Heart left ventricle (tissue), 16 donors: ENCODE measurements at regions not wholly inside any gene's neighbourhood (a gene's known extent, or its start where the extent isn't known, plus 50 kb on each side); places are given as distances from the start of the nearest gene placed in this dataset.

Experiments used
- ATAC-seq, 4 donors: fragments of 200-7000 bp; cut with Tn5 transposase; one replicate each; pipeline ENCODE4 v1.9.1; 2020 to 2022; ENCODE audit warnings: moderate library complexity in 4 of 4, mild to moderate bottlenecking in 3 of 4, moderate number of reproducible peaks in 1 of 4
- DNase-seq, 5 donors: peaks; one replicate each; pipeline ENCODE4 v3.0.0-alpha.2; 2020
- H3K27ac ChIP-seq, 12 donors: fragments of 200-600 bp; sonication (generic) in 4 of 12; one replicate each; pipeline versions ENCODE4 v1.5.0 to v1.8.0; 2016 to 2022; ENCODE audit warnings: mild to moderate bottlenecking in 2 of 12
- H3K27me3 ChIP-seq, 9 donors: fragments of 200-600 bp; sonication (generic) in 2 of 9; one replicate each; pipeline versions ENCODE4 v1.5.1 to v1.8.0; 2016 to 2022; ENCODE audit warnings: mild to moderate bottlenecking in 3 of 9
- H3K36me3 ChIP-seq, 9 donors: fragments of 200-600 bp; sonication (generic) in 2 of 9; one replicate each; pipeline versions ENCODE4 v1.5.0 to v1.8.0; 2018 to 2022; ENCODE audit warnings: mild to moderate bottlenecking in 2 of 9
- H3K4me1 ChIP-seq, 12 donors: fragments of 200-600 bp; sonication (generic) in 4 of 12; one replicate each; pipeline versions ENCODE4 v1.5.0 to v1.8.0; 2016 to 2022; ENCODE audit warnings: mild to moderate bottlenecking in 3 of 12
- H3K4me3 ChIP-seq, 12 donors: fragments of 200-600 bp; sonication (generic) in 4 of 12; one replicate each; pipeline versions ENCODE4 v1.5.0 to v1.8.0; 2017 to 2022; ENCODE audit warnings: mild to moderate bottlenecking in 9 of 12, moderate library complexity in 4 of 12
- H3K9me3 ChIP-seq, 12 donors: fragments of 200-600 bp; sonication (generic) in 4 of 12; one replicate each; pipeline versions ENCODE4 v1.5.0 to v1.8.0; 2016 to 2022; ENCODE audit warnings: mild to moderate bottlenecking in 1 of 12
- POLR2A ChIP-seq, 2 donors: fragments of 450-650 bp; IDR thresholded peaks; one replicate each; pipeline ENCODE4 v1.6.1; 2017; ENCODE audit warnings: antibody characterized with exemption in 2 of 2, mild to moderate bottlenecking in 2 of 2, moderate library complexity in 2 of 2
- WGBS, 4 donors: extraction: QIAGEN DNeasy Blood & Tissue Kit in 2 of 4; methylation state at CpG; one replicate each; pipeline versions ENCODE4 v1.1.5 to v1.1.7; 2013 to 2018; 5-methylcytosine and 5-hydroxymethylcytosine counted together
- intact Hi-C, 10 donors: fragments of 100-400 bp; cut with DNase I; formaldehyde crosslinking; loops; one replicate each; pipeline versions ENCODE4 v1.11.1 to v1.14.2; 2022
- TF ChIP-seq, protein P1 (sequence below), 12 donors: fragments of 200-600 bp; sonication (generic) in 4 of 12; IDR thresholded peaks; one replicate each; pipeline versions ENCODE4 v1.5.0 to v1.8.0; 2018 to 2022; ENCODE audit warnings: antibody characterized with exemption in 12 of 12, mild to moderate bottlenecking in 5 of 12
- donor health status: ischemic (EF 13 %, LVEDD 7.1; RV severe dilation, severe dysfunction).
- donor health status: healthy with polysubstance abuse.
- donor health status: DM: no; HTN: yes; CAD: no.
- donor health status: DM: no; HTN: no; CAD: no.
- donor health status: ischemic (EF 25% LVEDD 6.9; RV normal size, moderate dysfunction).
- donor health status: ischemic (EF 25% LVEDD 5.7; RV mildly dilated, moderate dysfunction).
- donor health status: healthy.
- donor health status: DM: yes; HTN: yes; CAD: no.
- donor health status: ischemic (EF 35%, LVEDD 5.7; RV mildly dilated, moderate dysfunction).
- donor health status: nonischemic (EF 11% LVEDD 7.7; RV severe dilation, severe dysfunction).
- donor health status: DM: yes; HTN: yes; CAD: no.
- donor health status: PGD.
- donor health status: ischemic (EF 29% LVEDD 5.4; RV normal size, mild dysfunction).
- donor health status: nonischemic (EF 23%, LVEDD 6.1; RV moderate dilation, normal function).

- intact Hi-C loops, result no loop called here
- Histone ChIP-seq H3K4me3 (no peak overlapping the region), H3K4me1 (peaks cover 0 to 5% (median 0%) of the 10 kb centered on the region in 12 donors), H3K27me3 (no peaks in the 10 kb centered on the region), H3K36me3 (no peaks in the 10 kb centered on the region), H3K27ac (no peak overlapping the region), H3K9me3 (peaks cover 0 to 3% (median 0%) of the 10 kb centered on the region in 12 donors)
- WGBS, 4 donors, result 70 to 72% (median 71%) methylated on average over 3 of the region's 3 CpGs
- DNase-seq (no peak), ATAC-seq (no peak)
- TF ChIP-seq, protein P1, sequence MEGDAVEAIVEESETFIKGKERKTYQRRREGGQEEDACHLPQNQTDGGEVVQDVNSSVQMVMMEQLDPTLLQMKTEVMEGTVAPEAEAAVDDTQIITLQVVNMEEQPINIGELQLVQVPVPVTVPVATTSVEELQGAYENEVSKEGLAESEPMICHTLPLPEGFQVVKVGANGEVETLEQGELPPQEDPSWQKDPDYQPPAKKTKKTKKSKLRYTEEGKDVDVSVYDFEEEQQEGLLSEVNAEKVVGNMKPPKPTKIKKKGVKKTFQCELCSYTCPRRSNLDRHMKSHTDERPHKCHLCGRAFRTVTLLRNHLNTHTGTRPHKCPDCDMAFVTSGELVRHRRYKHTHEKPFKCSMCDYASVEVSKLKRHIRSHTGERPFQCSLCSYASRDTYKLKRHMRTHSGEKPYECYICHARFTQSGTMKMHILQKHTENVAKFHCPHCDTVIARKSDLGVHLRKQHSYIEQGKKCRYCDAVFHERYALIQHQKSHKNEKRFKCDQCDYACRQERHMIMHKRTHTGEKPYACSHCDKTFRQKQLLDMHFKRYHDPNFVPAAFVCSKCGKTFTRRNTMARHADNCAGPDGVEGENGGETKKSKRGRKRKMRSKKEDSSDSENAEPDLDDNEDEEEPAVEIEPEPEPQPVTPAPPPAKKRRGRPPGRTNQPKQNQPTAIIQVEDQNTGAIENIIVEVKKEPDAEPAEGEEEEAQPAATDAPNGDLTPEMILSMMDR (IDR thresholded peaks at IDR 0.05), result no peak
- TF ChIP-seq POLR2A (IDR thresholded peaks at IDR 0.05), result no peak
These were observed 290.9 kb upstream of the NR5A2 start for GRCh38 chr1:199736646-199737045.

GRCh38 chr1:199741586-199741985, 285.9 kb upstream of the NR5A2 start:
- ATAC-seq, result no peak
- WGBS, 4 donors, result 70 to 79% (median 76%) methylated on average over 7 of the region's 7 CpGs
- H3K4me1 ChIP-seq, result no peaks in the 10 kb centered on the region
- no peak for TF ChIP-seq POLR2A (IDR thresholded peaks at IDR 0.05)
- TF ChIP-seq, protein P1 (IDR thresholded peaks at IDR 0.05), result no peak
- no peaks in the 10 kb centered on the region for H3K36me3 ChIP-seq
- intact Hi-C loops, result no loop called here
- H3K9me3 ChIP-seq, result no peaks in the 10 kb centered on the region
- H3K27me3 ChIP-seq, result peaks cover 0 to 5% (median 0%) of the 10 kb centered on the region in 9 donors
- DNase-seq, result no peak
- H3K4me3 ChIP-seq, result no peak overlapping the region
- H3K27ac ChIP-seq, result no peak overlapping the region

DNA sequence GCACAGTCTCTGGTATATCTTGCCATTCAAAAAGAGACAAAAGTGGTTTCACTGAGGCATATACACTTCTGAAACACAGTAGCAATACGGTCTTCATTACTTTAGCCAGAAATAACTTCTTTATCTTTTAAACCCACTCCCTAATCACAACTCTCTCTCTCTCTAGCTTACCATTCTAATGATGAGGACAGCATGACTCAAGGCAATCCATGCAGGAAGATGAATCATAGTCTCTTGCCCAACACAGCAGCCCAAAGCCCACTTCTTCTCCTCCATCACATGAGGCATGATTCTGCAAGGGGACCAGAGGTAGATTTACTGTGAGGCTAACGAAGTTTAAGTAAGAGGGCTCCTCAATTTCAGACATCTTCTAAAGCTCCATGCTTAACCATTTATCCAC, 285.0 kb upstream of the NR5A2 start:
- ATAC-seq, result no peak
- no peak for TF ChIP-seq POLR2A (IDR thresholded peaks at IDR 0.05)
- TF ChIP-seq, protein P1 (IDR thresholded peaks at IDR 0.05), result no peak
- Histone ChIP-seq H3K27ac (no peak overlapping the region), H3K27me3 (peaks cover 0 to 11% (median 0%) of the 10 kb centered on the region in 9 donors), H3K4me3 (no peak overlapping the region), H3K36me3 (no peaks in the 10 kb centered on the region), H3K4me1 (no peaks in the 10 kb centered on the region), H3K9me3 (no peaks in the 10 kb centered on the region)
- intact Hi-C loops, result no loop called here
- DNase-seq, result no peak
- 51 to 62% (median 56%) methylated on average over 2 of the region's 2 CpGs for WGBS, 4 donors

GRCh38 chr1:199743227-199743626, 284.3 kb upstream of the NR5A2 start:
- intact Hi-C loops, result no loop called here
- H3K36me3 ChIP-seq, result no peaks in the 10 kb centered on the region
- peaks cover 0 to 11% (median 0%) of the 10 kb centered on the region in 9 donors for H3K27me3 ChIP-seq
- no peak overlapping the region for H3K27ac ChIP-seq
- WGBS, 4 donors, result 64 to 86% (median 78%) methylated on average over 5 of the region's 5 CpGs
- H3K4me3 ChIP-seq, result no peak overlapping the region
- H3K4me1 ChIP-seq, result no peaks in the 10 kb centered on the region
- DNase-seq (no peak), ATAC-seq (no peak)
- TF ChIP-seq, protein P1 (IDR thresholded peaks at IDR 0.05), result no peak
- no peak for TF ChIP-seq POLR2A (IDR thresholded peaks at IDR 0.05)
- H3K9me3 ChIP-seq, result no peaks in the 10 kb centered on the region
